NT2/D1 (cell line): ENCODE measurements at regions not wholly inside any gene's neighbourhood (a gene's known extent, or its start where the extent isn't known, plus 50 kb on each side); places are given as distances from the start of the nearest gene placed in this dataset.

ENCODE experiments used
- DNase-seq: peaks from one replicate; pipeline ENCODE4 v3.0.0-alpha.2; 2011; ENCODE audit warnings: low read depth, low spot score
- H3K27me3 ChIP-seq: 2 replicates; pipeline ENCODE4 v1.6.0; 2011; ENCODE audit warnings: mild to moderate bottlenecking; ENCODE audit not compliant: insufficient read length, insufficient read depth
- H3K36me3 ChIP-seq: 2 replicates; pipeline ENCODE4 v1.6.1; 2011; ENCODE audit warnings: mild to moderate bottlenecking, low read length, mixed read lengths; ENCODE audit not compliant: insufficient read depth, insufficient read length
- H3K4me1 ChIP-seq: 2 replicates; pipeline ENCODE4 v1.5.1; 2011; ENCODE audit not compliant: insufficient read depth, insufficient read length
- H3K4me3 ChIP-seq: 2 replicates; pipeline ENCODE4 v1.5.1; 2011; ENCODE audit warnings: low read depth; ENCODE audit not compliant: insufficient read length
- H3K9ac ChIP-seq: 2 replicates; pipeline ENCODE4 v1.6.0; 2011; ENCODE audit warnings: low read depth; ENCODE audit not compliant: insufficient read length
- H3K9me3 ChIP-seq: 2 replicates; pipeline ENCODE4 v1.5.1; 2011; ENCODE audit warnings: mild to moderate bottlenecking, low read length; ENCODE audit not compliant: insufficient read depth
- SUZ12 ChIP-seq: IDR thresholded peaks from 2 replicates; pipeline ENCODE4 v1.6.1; 2011; ENCODE audit not compliant: insufficient read length, insufficient read depth; ENCODE audit errors: extremely low read depth
- YY1 ChIP-seq: IDR thresholded peaks from 2 replicates; pipeline ENCODE4 v1.6.1; 2011; ENCODE audit not compliant: insufficient read length, insufficient read depth
- ZNF274 ChIP-seq: IDR thresholded peaks from 2 replicates; pipeline ENCODE4 v1.6.1; 2011; ENCODE audit warnings: mild to moderate bottlenecking, low read depth, low read length

DNA sequence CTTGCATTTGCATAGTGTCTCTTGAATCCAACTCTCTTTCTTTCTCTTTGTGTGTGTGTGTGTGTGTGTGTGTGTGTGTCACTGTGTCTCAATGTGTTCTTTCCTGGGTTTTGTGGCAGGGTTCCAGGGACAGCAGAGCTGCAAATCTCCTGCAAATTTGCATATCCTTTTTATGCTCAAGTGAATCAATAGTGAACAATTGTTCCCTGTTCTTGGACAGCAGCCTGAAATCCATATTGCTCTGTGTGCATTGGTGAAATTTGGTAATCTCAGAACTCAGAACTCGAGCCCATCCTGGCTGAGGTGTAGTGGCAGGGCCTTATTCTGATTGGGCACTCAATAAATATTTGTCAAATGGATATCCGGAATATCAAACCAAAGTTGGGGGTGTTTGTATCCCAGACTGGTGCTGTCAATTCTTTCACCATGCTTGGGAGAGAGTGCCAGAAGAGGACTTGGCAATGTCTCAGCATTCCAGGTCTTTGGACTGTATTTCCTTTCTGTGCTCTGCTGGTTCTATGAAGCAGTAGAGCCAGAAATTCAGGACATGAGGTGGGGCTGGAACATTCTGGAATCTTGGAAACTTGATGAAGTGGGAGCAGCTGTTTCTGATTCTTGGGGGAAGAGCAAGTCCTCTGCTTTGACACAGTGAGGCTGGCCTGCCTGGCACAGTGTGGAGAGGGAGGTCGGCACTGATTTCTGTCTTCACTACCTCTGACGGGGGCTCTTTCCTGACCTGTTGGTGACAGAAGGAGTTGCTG, 380.6 kb upstream of the C2CD4B start:
- TF ChIP-seq ZNF274 (no peak), YY1 (no peak)
- no peaks in the 10 kb centered on the region for H3K27me3 ChIP-seq
- H3K4me3 ChIP-seq, result no peak overlapping the region
- H3K9ac ChIP-seq, result no peak overlapping the region
- no peaks in the 10 kb centered on the region for H3K4me1 ChIP-seq
- no peaks in the 10 kb centered on the region for H3K36me3 ChIP-seq
- H3K9me3 ChIP-seq, result no peaks in the 10 kb centered on the region
- DNase-seq, result no peak

DNA sequence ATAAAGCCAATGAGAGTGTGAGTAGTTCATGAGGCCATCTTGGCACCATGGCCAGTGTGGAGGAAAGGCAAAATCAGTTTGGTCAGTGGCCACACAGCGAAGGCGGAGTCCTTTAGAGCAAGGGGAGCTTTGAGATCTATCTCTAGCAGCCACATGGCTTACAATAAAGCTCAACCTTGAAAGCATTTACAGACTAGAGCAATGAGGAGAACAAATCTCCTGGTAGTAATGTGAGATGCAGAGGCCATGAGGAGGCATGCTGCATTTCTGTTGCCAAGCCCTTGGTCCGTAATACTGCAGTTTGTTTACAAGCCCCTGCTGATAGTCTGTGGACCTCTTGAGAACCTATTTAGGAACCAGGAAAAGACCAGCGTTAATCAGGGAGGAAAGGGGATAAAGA, 381.5 kb upstream of the C2CD4B start:
- H3K36me3 ChIP-seq, result no peaks in the 10 kb centered on the region
- H3K9ac ChIP-seq, result no peak overlapping the region
- H3K4me3 ChIP-seq, result no peak overlapping the region
- no peak for DNase-seq
- H3K27me3 ChIP-seq, result no peaks in the 10 kb centered on the region
- no peaks in the 10 kb centered on the region for H3K9me3 ChIP-seq
- TF ChIP-seq YY1, result no peak
- TF ChIP-seq SUZ12, result no peak
- TF ChIP-seq ZNF274, result no peak
- H3K4me1 ChIP-seq, result no peaks in the 10 kb centered on the region

DNA sequence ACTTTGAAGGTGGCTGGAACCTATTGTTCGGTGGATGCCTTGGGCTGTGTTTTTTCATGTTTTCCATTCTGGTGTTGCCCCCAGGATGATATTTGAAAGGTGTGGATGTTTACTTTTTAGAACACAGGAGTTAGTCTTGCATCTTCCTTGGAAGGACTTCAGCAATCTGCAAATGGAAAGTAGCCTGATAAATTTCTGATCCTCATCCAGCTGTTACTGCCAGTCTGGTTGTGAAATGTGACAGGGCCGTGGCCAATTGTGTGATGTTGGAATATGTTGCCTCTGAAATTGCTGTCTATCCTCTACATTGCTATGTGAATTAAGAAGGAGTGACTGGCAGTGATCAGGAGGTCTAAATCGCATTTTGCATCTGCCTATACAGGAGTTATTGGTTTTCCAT, 382.5 kb upstream of the C2CD4B start:
- DNase-seq, result no peak
- TF ChIP-seq ZNF274, result no peak
- TF ChIP-seq SUZ12, result no peak
- TF ChIP-seq YY1, result no peak
- no peak overlapping the region for H3K4me3 ChIP-seq

DNA sequence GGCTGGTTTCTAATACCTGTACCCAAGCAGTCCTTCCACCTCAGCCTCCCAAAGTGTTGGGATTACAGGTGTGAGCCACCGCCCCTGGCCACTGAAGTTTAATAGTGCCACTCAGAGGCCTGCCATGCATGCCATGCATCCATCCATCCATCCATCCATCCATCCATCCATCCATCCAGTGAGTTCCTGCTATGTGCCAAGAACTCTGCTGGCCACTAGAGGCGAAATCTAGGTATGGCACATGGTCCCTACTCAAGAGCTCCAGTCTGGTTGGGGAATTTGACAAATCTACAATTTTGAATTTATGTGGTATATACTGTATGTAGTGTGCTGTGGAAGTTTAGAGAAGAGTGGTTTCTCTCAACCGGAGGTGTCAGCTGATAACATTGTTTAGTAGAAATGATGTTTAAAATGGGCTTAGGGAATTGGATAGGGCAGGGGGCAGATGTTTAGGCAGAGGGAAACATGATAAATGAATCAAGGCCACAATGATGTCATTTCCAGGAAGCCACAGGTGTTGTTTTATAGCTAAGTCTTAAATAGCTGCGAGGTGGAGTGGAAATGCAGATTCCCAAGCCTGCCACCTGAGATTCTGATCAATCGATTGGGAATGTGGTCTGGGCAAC, 384.4 kb upstream of the C2CD4B start:
- peak; percentile 42 for DNase-seq
- TF ChIP-seq ZNF274 (no peak), YY1 (no peak), SUZ12 (no peak)
- no peaks in the 10 kb centered on the region for H3K4me1 ChIP-seq

More for the DNA sequence above, 382.5 kb upstream of the C2CD4B start:
- Histone ChIP-seq H3K9ac (no peak overlapping the region), H3K9me3 (no peaks in the 10 kb centered on the region), H3K4me1 (no peaks in the 10 kb centered on the region), H3K27me3 (no peaks in the 10 kb centered on the region), H3K36me3 (no peaks in the 10 kb centered on the region)

DNA sequence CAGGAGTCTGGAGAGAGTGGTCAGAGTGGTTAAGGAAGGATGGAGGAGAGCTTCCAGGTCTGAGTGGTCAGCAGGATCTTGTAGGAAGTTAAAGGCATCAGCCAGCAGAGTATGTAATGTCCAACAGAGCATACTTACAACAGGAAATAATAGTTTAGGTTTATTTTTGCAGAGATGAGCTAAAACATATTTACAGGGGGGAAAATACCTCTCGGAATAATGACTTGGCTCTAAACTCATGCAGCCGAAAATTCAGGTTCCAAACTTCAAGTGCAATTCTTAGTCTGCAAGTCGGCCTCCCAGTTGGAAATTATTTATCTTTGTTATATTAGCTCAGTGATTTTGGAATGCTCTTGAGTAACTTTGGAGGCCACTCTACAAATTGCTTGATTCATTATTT, 385.0 kb upstream of the C2CD4B start:
- Histone ChIP-seq H3K9ac (no peak overlapping the region), H3K9me3 (no peaks in the 10 kb centered on the region), H3K36me3 (no peaks in the 10 kb centered on the region), H3K4me1 (no peaks in the 10 kb centered on the region), H3K27me3 (no peaks in the 10 kb centered on the region), H3K4me3 (no peak overlapping the region)
- no peak for DNase-seq
- TF ChIP-seq YY1 (no peak), ZNF274 (no peak), SUZ12 (no peak)

More for the DNA sequence above, 384.4 kb upstream of the C2CD4B start:
- Histone ChIP-seq H3K36me3 (no peaks in the 10 kb centered on the region), H3K27me3 (no peaks in the 10 kb centered on the region), H3K9ac (no peak overlapping the region), H3K9me3 (no peaks in the 10 kb centered on the region), H3K4me3 (no peak overlapping the region)

DNA sequence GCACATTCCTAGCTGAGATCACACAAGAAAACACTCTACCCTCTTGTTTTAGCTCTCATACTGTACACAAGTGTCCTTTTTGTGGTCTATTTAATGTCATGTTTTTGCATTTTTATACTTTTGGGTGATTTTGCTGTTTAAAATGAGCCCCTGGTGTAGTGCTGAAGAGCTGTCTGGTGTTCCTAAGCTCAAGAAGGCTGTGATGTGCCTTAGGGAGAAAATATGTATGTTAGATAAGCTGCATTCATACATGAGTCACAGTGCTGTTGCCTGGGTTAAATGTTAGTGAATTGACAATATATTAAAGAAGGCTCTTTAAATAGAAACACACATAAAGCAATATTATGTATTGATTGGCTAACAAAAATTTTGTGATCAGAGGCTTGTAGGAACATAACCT, 387.4 kb upstream of the C2CD4B start:
- no peaks in the 10 kb centered on the region for H3K27me3 ChIP-seq
- TF ChIP-seq YY1, result no peak
- TF ChIP-seq SUZ12, result no peak
- no peak for TF ChIP-seq ZNF274
- H3K36me3 ChIP-seq, result no peaks in the 10 kb centered on the region
- H3K9me3 ChIP-seq, result no peaks in the 10 kb centered on the region
- no peak for DNase-seq
- no peak overlapping the region for H3K9ac ChIP-seq
- H3K4me1 ChIP-seq, result no peaks in the 10 kb centered on the region
- no peak overlapping the region for H3K4me3 ChIP-seq

DNA sequence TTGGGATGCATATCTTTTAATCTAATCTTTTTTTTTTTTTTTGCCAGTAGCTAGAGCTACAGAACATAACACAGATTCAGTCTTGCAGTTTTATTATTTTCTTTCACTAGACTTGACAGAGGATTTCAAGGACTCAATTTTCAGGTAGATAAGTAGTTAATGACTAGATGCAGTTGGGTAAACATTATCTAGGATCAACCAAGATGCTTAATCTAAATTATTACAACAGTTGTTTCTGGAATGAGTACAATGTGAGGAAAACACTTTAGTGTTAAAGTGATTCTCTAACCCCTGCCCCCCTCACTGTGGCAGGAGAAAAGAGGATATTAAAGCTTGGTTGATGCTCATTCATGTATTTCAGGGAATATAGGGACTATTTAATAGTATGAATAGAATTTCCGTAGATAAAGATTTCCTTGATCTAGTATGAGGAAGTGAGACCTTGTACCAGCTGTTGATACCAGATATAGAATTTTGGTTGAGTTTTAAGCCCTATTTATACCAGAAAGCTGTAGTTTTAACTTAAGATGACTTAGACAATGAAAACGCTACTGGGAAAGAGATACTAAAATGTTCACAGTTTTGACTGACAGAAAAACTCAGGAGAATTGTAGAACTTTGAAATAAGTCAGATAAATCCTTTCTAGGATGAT, 389.0 kb upstream of the C2CD4B start:
- H3K4me3 ChIP-seq, result no peak overlapping the region
- no peaks in the 10 kb centered on the region for H3K27me3 ChIP-seq
- H3K4me1 ChIP-seq, result peaks cover 3% of the 10 kb centered on the region
- H3K36me3 ChIP-seq, result no peaks in the 10 kb centered on the region
- no peaks in the 10 kb centered on the region for H3K9me3 ChIP-seq
- no peak overlapping the region for H3K9ac ChIP-seq
- no peak for DNase-seq
- TF ChIP-seq SUZ12, result no peak
- TF ChIP-seq ZNF274, result no peak
- no peak for TF ChIP-seq YY1
